SHP77 treated with DMSO at 0.1 percent for 48 hours (cell line): ENCODE measurements at regions not wholly inside any gene's neighbourhood (a gene's known extent, or its start where the extent isn't known, plus 50 kb on each side); places are given as distances from the start of the nearest gene placed in this dataset.
"Not testable (repeated sequence)": the region's sequence is repeated elsewhere in the genome, so short reads cannot be mapped to it uniquely, and the experiment has no call there.

Source experiments
- DNase-seq: peaks from one replicate; lab custom pipeline; 2025; lab: John Stamatoyannopoulos, UW

DNA sequence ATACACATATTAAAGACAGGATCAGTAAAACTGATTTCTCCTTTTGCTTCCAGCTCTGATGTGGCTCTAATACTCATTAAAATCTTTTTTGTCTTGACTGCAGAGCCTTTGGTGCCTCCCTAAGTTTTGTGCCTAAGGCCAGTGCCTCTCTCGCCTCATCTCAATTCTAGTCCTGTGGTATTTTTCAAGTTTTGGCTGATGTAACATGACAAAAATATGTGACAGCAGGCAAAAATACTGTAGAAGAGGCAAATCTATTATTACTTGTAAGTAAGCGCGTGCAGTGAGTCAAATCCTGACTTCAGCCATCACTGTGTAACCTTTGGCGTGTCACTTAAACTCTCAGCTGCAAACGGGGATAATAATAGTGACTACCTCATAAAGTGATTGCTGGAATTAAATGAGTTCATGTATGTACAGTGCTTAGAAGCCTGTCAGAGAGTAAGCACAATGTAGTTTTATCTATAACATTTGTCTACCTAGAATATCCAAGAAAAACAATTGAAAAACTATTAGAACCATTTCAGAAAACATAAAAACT, 74.0 kb downstream of the MAB21L3 start:
- no peak for DNase-seq

- no peak for DNase-seq
Measured at GRCh38 chr1:116189481-116189880, 78.3 kb downstream of the MAB21L3 start.

DNA sequence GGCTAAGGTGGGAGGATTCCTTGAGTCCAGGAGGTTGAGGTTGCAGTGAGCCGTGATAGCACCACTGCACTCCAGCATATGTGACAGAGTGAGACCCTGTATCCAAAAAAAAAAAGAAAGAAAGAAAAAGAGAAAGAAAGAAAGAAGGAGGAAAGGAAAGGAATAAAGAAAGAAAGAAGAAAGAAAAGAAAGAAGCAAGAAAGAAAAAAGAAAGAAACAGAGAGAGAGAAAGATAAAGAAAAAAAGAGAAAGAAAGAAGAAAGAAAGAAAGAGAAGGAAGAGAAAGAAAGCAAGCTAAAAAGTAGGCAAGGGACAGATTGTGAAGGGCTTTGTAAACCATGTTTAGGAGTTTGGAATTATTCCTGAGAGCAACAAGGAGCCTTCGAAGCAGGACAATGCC, 80.1 kb downstream of the MAB21L3 start:
- DNase-seq, result no peak

DNA sequence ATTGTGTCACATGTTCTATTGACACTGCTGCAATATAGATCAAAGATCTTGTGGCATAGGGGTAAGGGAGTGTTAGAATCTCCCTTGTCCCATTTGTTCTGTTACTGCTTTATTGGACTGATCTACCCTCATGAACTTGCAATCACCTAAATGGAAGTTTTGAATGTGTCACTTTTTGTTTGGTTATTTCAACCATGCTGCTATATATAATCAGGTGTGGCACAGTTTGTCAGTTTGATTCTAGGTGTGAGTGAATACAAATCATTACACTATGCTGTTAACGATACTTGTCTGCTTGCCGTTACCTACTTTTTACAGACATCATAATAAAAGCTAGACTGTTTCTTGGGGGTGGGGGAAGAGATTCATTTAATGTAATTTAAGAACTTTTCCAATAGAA, 82.6 kb downstream of the MAB21L3 start:
- no peak for DNase-seq

DNA sequence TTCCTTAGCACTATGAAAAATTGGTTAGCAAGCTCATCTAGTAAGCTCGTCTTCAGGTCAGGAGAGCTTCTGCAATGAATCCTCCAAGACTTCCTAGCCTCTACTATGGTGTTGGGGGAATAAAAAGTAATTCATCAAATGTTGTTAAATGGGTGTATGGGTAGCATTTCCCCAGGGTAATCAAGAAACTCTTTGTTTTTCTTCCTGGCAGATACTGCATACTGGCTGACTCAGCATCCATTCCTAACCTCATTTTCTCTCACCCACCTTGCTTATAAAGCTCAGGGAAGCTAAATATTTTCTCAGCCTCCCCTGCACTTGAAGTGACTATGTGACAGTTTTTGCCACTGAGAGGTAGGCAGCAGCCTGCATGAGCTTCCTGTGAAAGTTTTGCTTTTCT, 83.4 kb downstream of the MAB21L3 start:
- DNase-seq, result no peak

GRCh38 chr1:116195077-116195868, 84.1 kb downstream of the MAB21L3 start:
- DNase-seq, result no peak

GRCh38 chr1:116200343-116200742, 89.1 kb downstream of the MAB21L3 start:
- DNase-seq, result not testable (repeated sequence)

- no peak for DNase-seq
Measured at GRCh38 chr1:116201911-116202310, 90.7 kb downstream of the MAB21L3 start.

GRCh38 chr1:116203181-116203723, 92.1 kb downstream of the MAB21L3 start:
- DNase-seq, result no peak

DNA sequence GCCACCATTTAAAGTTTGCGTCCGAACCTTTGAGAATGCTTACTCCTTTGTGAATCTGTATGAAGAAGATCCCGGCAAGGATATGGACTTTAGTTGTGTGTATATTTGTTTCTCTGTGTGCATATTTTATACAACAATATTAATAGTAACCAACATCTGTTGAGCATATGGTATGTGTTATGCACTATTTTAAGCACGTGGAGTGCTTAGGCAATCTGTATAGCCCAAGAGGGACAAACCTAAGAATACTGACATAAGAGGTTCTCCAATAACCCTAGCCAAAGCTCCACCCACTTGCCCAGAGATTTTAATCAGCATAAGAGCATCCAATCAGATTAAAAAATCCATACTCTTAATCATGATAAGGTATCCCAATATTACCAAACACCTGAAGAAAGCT, 92.7 kb downstream of the MAB21L3 start:
- no peak for DNase-seq

GRCh38 chr1:116205941-116206679, 94.9 kb downstream of the MAB21L3 start:
- DNase-seq, result no peak

DNA sequence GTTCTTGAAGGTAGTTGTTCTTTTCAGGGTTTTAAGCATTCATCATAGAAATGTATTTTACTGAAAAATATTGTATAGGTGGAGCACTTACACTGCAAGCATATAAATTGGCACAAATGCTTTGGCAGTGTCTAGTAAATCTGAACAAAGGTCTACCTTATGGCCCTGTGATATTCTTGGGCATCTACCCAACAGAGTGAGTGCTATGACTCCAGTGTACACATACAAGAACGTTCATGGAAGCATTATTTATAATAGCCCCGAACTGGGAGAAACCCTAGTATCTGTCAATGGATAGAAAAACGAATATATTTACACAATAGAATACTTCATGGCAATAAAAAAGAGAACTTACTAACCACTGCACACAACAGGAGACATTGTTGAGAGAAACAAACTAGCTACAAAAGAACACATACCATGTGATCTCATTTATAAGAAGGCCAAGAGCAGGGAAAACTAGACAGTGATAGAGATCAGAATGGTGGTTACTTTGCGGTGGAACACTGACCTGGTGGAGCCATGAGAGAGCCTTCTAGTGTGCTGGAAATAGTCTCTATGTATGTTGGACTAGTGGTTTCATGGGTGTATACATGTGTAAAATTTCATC, 96.0 kb downstream of the MAB21L3 start:
- DNase-seq, result no peak

- DNase-seq, result no peak
Measured at GRCh38 chr1:116208136-116208535, 96.9 kb downstream of the MAB21L3 start.

DNA sequence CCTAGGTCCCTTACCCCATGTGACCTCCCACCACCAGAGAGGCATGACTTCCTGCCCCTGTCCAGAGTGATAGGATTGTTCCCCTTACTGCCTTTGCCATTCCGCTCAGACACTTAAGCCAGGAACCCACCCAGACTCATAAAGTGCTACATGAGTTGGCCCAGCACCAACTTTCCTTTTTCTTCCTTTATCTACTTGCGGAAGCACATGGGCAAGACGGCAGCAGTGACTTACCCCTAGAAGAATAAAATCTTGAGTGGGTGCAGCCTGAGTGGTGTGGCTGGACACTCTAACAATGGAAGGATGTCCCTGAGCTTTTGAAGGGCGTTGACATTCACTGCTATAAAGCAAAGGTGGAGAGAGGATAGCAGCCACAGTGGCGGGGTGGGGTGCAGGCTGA, 100.1 kb downstream of the MAB21L3 start:
- no peak for DNase-seq

DNA sequence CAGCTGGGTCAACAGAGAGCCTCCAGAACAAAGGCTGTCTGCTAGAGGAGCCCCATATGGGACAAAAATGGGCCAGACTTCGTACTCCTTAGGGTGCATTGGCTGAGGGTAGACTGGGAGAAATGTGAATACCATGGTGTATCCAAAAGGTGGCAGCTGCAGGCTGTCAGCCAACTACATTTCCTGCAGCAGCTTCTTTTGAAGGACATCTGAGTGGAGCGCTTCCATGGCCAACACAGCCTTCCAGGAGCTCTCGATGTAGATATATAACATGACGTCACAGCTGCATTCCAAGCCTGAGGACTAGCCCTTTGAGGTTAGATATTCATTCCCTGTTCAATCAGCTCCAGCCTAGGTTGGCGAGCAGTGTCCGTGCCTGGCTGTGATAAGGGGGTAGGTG, 107.7 kb downstream of the MAB21L3 start:
- peak; percentile 59 for DNase-seq

DNA sequence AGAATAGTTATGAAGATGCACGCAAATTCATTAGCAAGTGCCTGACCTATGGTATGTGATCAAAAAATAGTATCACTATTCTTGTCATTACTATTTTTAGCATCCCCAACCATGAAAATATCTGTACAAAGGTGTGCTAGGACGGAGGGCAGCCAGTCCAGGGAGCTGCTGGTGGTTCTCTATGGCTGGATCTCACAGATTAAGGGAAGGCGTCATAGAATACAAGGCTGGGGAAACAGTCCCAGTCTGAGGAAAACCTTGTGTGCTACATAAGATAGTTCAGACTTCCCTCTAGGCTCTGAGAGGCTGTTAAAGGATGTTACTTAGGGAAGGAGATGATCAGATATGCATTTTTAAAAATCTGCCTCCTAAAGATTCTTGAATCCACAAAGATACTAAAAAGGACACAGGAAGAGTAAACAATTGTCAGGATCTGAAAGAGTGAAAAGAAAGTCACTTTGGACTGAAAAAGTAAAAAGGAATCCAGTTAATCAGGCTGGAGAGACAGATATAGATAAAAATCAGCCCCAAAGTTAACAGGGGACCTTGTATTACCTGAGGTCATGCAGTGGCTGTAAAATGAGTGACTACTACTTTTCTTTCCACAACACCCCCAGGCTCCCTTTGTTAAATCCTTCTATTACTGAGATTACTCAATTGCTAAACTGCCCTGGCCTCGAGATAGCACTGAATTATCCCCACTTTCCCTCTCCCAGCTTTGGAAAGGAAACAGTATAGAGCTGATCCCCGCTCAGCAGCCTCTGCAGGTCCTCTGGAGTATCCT, 108.6 kb downstream of the MAB21L3 start:
- no peak for DNase-seq

GRCh38 chr1:116224111-116224510, 112.9 kb downstream of the MAB21L3 start:
- no peak for DNase-seq

- DNase-seq, result no peak
Measured at GRCh38 chr1:116224561-116224960, 113.4 kb downstream of the MAB21L3 start.

DNA sequence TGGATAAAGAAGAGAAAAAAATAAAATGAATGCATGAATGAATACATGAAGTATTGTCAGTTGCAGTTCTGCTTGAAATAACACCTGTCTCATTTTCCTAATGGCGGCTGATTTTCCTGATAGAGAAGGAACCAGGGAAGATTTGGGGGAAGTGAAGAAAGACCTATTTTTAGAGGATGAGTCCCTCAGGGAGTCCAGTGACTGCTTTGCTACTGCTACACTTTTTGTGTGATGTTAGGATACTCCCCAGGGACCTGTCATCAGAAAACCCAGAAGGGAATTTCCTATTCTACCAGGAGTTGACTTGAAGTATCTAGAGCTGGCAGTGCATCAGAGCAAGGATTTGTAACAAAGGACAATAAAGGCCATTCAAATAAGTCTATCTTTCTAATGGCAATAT, 114.8 kb downstream of the MAB21L3 start:
- DNase-seq, result no peak

DNA sequence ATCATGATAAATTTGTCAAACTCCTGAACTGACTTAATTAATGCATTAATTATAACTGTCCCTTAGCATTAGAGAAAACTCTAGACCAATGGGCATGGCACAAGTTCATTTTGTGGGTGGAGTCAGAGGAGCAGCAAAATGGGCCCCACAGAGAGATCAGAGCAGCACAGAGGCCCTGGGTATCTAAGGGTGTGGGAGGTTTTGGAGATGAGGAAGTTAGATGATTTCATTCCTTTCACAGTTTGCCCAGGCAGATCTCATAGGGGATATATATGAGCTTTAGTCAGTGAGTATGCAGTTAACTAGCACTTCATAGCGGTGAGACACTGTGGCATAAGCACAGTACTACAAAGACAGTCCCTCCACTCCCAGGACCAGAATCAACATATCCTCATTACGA, 117.3 kb downstream of the MAB21L3 start:
- DNase-seq, result no peak

GRCh38 chr1:116230712-116231111, 119.5 kb downstream of the MAB21L3 start:
- DNase-seq, result no peak

GRCh38 chr1:116231752-116232151, 120.6 kb downstream of the MAB21L3 start:
- DNase-seq, result no peak
